H4 (cell line): ENCODE measurements at regions not wholly inside any gene's neighbourhood (a gene's known extent, or its start where the extent isn't known, plus 50 kb on each side); places are given as distances from the start of the nearest gene placed in this dataset.
"Not testable (repeated sequence)": the region's sequence is repeated elsewhere in the genome, so short reads cannot be mapped to it uniquely, and the experiment has no call there.

Source experiments
- DNase-seq: peaks from one replicate; pipeline ENCODE4 v3.0.0-alpha.2; 2015; ENCODE audit warnings: low spot score

DNA sequence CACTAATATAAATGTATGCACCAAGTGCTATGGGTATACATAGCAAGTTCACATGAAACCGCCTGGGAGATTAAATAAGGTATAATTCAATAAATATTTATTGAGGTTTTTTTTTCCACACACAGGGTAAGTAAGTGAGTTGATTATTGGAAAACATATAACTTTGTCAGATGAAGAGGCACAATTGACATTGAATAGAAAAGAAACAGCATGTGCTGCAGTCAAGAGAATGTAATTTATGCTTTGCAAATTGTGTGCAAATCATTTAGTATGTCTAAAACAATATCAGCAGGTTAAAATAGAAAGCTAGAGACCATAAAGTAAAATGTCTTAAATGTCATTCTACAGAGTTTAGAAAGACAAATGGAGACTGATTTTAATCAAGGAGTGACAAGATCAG, 560.0 kb downstream of the AMY1C start:
- DNase-seq, result no peak

DNA sequence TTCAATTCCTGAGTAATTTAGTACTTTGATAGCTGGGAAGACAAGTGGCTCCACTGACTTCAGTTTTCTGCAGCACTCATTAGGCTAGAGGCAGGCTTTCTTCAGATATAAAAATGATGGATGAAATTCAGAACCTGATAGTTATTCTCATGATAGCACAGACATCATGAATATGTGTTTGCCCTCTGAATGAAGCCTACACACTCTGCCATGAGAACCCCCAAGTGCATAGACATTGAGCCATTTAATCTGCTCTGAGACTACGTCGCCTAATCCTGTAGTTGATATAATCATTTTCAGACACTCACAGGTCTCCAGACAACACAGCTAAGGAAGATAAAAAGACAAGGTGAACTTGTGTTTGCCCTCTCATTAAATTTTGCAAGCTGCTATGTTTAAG, 566.1 kb downstream of the AMY1C start:
- DNase-seq, result no peak

DNA sequence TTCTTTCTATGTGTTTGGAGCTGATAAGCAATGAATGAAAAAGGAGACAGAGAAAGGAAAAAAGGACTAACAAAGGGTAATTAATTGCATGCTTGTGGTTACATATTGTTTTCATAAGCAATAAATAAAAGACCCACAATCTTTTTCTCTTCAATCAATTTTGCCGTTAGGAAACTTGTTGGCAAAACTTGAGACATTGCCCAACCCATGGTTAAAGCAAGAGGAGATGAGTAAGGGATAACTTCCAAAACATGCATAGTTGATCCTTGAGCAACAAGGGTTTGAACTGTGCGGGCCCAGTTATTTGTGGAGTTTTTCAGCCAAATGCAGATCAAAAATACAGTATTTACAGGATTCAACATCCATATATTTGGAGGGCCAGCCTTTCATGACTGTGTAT, 572.4 kb downstream of the AMY1C start:
- DNase-seq, result no peak

DNA sequence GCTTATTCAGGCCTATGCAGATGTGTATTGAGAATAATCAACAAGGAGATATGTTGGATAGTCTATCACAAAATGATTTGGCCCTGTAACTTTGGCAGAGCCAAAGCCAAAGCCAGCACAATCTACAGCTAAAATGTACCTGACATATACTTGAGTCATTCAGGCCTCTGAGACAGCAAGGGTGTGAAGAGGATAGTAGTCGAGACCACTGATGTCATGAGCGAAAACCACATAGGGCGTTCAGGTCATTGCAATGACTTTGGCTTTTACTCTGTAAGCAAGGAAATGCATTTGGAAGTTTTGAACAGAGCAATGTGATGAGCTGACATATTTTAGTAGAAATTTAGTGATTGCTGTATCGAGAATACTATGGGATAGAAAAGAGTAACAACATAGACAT, 579.6 kb downstream of the AMY1C start:
- no peak for DNase-seq

DNA sequence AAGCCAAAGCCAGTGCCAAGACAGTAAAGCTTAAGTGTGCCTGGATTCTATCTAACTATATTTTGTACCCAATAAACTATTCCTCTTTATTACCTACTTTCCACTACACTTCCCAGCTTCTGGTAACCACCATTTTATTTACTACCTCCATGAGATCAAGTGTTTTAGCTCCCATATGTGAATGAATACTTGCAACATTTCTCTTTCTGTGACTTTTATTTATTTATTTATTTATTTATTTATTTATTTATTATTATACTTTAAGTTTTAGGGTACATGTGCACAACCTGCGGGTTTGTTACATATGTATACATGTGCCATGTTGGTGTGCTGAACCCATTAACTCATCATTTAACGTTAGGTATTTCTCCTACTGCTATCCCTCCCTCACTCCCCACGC, 582.1 kb downstream of the AMY1C start:
- no peak for DNase-seq

DNA sequence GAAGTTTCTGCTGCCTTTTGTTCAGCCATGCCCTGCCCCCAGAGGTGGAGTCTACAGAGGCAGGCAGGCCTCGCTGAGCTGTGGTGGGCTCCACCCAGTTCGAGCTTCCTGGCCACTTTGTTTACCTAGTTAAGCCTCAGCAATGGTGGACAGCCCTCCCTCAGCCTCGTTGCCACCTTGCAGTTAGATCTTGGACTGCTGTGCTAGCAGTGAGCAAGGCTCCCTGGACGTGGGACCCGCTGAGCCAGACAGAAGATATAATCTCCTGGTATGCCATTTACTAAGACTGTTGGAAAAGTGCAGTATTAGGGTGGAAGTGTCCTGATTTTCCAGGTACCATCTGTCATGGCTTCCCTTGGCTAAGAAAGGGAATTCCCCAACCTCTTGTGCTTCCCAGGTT, 588.2 kb downstream of the AMY1C start:
- DNase-seq, result not testable (repeated sequence)

DNA sequence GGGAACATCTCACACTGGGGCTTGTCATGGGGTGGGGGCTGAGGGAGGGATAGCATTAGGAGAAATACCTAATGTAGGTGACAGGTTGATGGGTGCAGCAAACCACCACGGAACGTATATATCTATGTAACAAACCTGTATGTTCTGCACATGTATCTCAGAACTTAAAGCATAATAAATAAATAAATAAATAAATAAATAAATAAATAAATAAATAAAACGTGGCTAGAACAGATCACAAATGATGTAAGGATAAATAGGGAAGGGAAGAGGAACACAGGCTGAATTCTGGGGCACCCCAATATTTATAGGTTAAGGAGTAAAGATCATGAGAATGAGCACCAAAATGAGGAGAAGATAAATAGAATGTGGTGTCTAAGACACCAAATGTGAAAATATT, 592.2 kb downstream of the AMY1C start:
- DNase-seq, result no peak

DNA sequence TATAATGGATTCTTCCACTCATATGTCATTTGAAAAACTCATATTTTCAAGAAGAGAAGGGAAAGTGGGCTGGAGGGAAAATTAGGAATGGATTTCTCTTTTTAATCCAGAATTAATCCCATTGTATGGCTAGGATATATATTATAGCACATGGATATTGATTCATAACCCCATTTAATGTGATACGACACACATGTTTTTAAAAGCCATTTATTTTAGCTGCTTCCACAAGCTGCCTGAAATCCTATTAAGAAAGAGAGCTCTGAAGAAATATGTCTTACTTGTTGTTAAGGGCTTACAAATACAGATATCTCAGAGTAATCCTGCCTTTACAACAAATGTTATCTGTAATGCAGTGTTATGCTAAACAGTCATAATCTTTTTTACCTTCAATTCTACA, 598.6 kb downstream of the AMY1C start:
- DNase-seq, result no peak

DNA sequence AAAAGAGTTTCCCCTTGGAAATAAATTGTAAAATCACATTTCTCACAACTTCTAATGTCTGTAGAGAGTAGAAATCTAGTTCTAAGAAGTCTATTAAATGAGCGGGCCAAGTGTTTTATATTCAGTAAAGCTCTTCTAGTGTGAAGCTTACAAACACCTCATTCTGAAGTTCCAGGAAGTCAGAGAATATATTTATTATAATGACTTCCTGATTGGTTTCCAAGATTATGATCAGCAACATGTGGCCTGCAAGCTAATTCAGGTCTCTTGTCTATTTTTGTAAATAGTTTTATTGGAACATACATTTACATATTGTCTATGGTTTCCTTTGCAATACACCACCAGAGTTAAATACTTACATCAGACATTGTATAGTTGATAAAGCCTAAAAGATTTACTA, 603.9 kb downstream of the AMY1C start:
- no peak for DNase-seq

DNA sequence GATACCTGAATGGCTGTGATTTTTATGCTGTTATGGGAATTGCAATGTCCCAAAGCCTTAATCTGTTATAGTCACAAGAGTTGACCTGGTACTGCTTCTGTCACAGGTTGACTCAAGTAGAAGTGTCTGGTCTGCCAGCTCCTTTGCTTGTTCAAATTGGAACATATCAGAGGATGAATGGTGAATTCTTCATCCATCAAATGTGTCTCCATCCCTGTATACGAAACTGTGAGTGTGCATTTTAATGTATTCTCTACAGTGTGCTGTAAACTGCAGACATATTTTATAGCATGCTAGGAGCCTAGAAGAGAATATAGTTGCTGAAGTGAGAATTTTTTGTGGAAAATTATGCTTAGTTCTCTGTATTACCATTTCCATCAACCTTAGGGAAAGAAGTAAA, 608.4 kb downstream of the AMY1C start:
- no peak for DNase-seq

DNA sequence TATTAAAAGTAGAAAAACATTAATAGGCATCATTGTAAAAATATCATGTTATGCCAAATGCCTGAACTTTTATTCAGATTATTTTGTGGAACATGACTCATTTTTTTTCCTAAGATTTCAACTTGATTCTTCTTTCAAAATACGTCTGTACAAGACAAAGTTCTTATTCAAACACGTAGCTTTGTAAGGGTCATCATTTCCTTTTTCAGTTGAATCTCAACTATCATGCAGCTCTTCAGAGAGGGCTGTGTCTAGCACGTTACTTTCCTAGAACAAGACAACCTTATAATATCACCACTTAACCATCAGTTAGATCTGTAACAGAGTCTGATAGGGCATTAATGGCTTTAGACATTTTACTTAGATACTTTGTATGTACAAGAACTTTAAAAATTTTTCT, 608.9 kb downstream of the AMY1C start:
- no peak for DNase-seq

DNA sequence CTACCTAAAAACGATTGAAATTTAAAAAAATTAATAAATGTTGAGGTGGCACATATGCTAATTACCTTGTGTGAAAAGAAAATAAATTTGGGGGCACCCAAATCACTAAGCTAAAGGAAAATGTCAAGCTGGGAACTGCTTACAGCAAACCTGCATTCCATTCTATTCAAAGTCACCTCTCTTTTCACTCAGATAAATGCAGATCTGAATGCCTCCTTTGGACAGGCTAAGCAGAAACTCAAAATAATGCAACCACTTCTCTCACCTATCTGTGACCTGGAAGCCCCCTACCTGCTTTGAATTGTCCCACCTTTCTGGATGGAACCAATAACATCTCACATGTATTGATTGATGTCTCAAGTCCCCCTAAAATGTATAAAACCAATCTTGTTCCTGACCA, 628.7 kb downstream of the AMY1C start:
- DNase-seq, result no peak

DNA sequence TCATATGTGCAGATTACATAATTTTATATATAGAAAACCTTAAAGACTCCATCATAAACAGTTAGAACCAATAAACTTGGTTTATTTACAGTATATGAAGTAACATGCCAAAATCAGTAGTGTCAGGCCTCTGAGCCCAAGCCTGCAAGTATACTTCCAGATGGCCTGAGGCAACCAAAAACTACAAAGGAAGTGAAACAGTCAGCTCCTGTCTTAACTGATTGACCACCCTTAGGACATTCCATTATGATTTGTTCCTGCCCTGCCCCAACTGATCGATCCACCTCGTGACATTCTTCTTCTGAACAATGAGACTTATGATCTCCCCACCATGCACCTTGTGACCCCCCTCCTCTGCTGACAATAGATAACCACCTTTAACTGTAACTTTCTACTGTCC, 630.3 kb downstream of the AMY1C start:
- DNase-seq, result no peak

DNA sequence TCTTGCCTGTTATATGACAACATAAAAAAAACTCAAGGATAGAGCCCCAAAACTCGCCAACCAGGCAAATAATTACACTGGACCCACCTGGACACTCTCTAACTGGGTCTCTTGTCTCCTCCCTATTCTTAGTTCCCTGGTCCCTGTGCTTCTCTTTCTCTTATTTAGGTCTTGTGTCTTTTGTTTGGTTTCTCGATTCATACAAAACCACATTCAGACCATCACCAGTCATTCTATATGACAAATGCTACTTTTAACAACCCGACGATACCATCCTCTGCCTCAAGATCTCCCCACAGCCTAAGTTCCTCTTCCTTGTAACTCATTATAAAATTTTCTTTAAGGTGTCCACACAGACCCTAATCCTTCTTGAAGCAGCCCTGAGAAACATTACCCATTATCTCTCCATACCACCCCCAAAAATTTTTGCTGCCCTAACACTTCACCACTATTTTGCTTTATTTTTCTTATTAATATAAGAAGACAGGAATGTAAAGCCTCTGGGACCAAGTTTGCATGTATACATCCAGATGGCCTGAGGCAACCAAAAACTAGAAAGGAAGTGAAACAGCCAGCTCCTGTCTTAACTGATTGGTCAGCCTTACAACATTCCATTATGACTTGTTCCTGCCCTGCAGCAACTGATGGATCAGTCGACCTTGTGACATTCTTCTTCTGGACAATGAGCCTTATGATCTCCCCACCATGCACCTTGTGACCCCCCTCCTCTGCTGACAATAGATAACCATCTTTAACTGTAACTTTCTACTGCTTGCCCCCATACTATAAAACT, 638.2 kb downstream of the AMY1C start:
- DNase-seq, result no peak

DNA sequence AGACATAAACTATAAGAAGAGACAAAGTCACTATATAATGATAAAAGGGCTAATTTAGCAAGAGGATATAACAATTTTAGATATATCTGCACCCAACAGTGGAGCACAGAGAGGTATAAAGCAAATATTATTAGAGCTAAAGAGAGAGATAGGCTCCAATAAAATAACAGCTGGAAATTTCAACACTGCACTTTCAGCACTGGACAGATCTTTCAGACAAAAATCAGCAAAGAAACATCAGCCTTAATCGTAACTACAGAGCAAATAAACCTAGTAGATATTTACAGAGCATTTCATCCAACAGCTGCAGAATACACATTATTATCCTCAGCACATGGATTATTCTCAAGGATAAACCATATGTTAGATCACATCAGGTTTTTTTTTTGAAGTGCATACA, 642.9 kb downstream of the AMY1C start:
- no peak for DNase-seq

DNA sequence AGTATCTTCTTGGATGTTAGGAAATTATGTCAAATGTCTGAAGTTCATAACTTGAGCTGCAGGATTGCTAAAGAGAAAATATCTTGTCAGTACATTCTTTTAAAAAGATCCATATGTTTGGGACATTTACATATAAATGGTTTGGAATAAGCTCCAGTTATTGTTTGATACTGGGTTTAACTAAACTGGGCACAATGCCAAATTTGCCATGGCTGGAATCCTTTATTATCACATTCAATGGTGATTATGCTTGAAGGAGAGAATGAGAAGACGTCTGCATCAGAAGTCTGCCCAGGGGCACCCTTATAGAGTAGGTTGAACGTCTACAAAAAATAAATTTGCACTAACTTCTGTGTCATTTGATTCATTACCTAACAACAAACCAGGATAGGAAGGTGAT, 652.5 kb downstream of the AMY1C start:
- no peak for DNase-seq

DNA sequence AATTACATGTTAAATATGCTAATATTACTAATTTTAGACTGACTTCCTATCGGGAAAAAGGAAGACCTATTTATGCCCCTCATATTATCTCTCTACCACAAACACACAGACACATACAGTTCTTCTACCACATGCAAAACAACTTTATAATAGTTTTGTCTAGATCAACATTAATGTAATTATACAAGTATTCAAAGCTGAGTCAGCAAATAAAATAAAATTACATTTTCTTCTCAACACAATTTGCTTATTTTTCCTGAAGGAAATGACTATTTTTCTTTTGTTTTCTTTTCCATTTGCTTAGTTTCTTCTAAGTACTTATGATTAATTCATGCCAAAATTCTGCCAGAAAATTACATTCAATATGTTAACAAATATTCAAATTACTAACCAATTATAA, 654.2 kb downstream of the AMY1C start:
- no peak for DNase-seq

DNA sequence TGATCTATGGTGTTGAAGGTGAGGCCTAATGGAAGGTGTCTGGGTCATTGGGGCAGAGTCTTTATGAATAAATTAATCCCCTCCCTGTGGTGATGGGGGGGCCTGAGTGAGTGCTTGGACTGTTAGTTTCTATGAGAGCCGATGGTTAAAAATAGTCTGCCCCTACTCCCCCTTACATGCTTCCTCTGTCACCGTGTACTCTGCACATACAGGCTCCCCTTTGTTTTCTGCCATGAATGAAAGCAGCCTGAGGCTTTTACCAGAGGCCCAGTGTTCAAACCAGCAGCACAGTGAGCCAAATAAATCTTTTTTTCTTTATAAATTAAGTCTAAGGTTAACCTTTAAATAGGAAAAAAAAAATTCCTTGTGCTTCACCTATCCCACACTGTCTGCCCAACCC, 657.0 kb downstream of the AMY1C start:
- peak; percentile 14 for DNase-seq

DNA sequence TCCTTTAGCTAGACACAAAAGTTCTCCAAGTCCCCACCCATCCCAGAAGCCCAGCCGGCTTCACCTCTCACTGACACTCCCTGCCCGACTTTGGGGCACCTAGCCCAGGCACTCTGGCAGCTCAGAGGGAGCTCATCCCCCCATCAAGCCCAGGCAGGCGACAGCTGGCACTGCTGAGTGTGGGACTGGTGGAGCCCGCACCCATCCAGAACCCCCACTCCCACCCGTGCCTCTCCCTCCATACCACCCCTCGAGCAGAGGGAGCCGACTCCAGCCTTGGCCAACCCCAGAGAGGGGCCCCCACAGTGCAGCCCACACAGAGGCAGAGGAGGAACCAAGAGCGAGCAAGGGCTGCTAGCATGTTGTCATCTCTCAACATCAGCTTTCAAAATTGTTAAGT, 658.6 kb downstream of the AMY1C start:
- no peak for DNase-seq

DNA sequence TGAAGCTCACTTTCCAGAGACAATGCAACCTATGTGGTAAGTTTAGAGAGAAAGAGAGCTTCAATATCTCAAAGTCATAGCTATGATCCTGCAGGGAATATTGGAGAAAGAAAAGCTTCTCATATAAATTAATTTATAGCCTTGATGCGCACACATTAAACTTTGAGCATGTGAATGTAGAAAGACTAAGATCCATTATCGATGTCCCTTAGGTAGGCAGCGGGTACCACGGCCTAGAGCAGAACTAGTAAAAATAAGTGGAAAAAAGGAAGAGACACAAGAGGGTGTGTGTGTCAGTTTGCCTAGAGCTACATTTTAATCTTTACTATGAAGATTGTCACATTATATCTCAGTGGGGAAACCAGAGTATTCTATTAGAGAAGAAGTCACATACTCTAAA, 685.6 kb downstream of the AMY1C start:
- no peak for DNase-seq

DNA sequence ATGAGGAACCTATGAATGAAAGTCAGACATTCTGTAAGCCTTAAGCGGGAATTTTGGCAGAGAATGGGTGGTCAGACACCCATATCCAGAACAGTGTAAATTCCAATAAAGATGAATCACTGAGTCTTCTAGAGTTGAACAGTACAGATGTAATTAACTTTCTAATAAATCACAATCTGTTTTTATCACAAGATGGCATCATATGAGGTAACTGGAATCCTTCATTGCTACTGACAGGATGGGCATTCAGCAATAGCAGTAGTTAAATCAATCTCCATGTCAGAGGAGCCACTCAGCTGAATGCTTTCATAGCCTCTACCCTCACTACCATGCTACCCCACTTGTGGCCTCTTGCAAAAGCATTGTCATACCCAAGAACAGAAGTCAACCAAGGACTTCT, 690.3 kb downstream of the AMY1C start:
- no peak for DNase-seq

DNA sequence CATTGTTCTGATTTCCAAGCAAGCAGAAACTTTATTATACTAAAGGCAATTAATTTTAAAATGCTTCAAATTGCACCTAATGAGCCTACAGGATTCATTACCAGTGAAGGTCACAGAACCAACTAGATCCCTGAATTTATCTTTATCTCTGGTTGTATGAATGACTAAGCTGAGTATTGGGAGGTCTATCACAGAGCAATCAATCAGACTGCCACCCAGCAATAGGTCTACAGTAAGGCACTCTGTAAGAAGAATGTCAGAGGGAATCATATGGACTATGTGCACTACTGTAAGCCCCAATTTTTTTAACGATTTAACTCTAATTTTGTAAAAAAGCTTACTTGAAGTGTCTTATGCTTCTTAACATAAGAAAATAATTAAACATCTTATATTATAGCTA, 707.0 kb downstream of the AMY1C start:
- DNase-seq, result no peak

DNA sequence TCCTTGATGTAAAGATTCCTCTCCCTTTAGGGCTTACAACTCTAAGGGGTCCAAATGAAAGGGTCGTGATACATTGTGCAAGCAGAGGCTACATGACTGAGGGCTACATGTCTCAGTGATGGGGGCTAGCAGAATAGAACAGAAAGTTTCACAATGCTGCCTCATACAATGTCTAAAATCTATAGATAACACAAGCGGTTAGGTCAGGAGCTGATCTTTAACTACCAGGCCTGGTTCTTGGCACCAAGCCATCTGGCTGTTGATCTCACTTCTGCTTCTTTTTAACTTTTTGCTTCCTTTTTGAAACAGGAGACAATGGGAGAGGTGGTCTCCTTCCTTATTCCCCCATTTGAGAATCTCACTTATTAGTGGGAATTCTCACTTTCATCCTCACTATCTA, 710.2 kb downstream of the AMY1C start:
- no peak for DNase-seq

DNA sequence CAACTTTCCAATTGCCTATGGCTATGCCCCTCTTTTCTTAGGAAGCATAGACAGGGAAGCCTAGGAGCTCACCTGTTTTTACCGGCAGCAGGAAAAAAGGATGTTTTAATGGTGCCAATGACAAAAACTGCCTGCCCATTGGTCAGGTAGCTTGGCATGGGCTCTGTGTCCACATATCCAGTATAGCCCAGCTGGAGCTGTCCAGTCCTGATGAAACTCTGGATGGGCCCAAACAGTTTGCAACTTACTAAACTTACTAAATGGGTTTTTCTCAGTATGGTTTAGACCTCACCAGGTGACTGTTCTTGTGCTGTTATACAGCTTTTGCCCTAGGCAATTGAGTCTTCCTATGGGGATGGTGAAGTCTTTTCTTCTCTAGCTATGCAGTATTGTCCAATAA, 711.2 kb downstream of the AMY1C start:
- no peak for DNase-seq
